ENCODE measurements at regions not wholly inside any gene's neighbourhood (a gene's known extent, or its start where the extent isn't known, plus 50 kb on each side); places are given as distances from the start of the nearest gene placed in this dataset.

DNA sequence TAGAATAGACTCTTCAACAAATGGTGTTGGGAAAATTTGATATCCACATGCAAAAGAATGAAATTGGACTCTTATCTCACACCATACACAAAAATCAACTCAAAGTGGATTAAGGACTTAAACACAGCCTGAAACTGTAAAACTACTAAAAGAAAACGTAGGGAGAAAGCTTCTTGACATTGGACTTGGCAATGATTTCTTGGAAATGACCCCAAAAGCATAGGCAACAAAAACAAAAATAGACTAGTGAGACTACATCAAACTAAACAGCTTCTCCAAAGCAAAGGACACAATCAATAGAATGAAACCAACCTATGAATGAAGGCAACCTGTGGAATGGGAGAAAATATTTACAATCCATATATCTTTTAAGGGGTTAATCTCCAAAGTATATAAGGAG, 94.7 kb upstream of the INTU start:
- TF ChIP-seq, protein P1, sequence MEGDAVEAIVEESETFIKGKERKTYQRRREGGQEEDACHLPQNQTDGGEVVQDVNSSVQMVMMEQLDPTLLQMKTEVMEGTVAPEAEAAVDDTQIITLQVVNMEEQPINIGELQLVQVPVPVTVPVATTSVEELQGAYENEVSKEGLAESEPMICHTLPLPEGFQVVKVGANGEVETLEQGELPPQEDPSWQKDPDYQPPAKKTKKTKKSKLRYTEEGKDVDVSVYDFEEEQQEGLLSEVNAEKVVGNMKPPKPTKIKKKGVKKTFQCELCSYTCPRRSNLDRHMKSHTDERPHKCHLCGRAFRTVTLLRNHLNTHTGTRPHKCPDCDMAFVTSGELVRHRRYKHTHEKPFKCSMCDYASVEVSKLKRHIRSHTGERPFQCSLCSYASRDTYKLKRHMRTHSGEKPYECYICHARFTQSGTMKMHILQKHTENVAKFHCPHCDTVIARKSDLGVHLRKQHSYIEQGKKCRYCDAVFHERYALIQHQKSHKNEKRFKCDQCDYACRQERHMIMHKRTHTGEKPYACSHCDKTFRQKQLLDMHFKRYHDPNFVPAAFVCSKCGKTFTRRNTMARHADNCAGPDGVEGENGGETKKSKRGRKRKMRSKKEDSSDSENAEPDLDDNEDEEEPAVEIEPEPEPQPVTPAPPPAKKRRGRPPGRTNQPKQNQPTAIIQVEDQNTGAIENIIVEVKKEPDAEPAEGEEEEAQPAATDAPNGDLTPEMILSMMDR (IDR thresholded peaks at IDR 0.05), result no peak
- no peak for TF ChIP-seq POLR2A (IDR thresholded peaks at IDR 0.05)

Measured in lower leg skin (tissue), 3 donors.